Lower lobe of right lung (tissue), 2 donors: ENCODE measurements at regions not wholly inside any gene's neighbourhood (a gene's known extent, or its start where the extent isn't known, plus 50 kb on each side); places are given as distances from the start of the nearest gene placed in this dataset.

Experiments used
- ATAC-seq, 2 donors: fragments of 200-7000 bp; cut with Tn5 transposase; one replicate each; pipeline ENCODE4 v1.9.1; 2020 to 2022; ENCODE audit warnings: mild to moderate bottlenecking in 2 of 2, moderate library complexity in 2 of 2
- DNase-seq: peaks from one replicate; pipeline ENCODE4 v3.0.0-alpha.2; 2020
- H3K27ac ChIP-seq: fragments of 200-600 bp; one replicate; pipeline ENCODE4 v1.8.0; 2022
- H3K27me3 ChIP-seq: fragments of 200-600 bp; one replicate; pipeline ENCODE4 v1.8.0; 2022; ENCODE audit warnings: low read depth
- H3K36me3 ChIP-seq: fragments of 200-600 bp; one replicate; pipeline ENCODE4 v1.8.0; 2022; ENCODE audit warnings: mild to moderate bottlenecking
- H3K4me1 ChIP-seq: fragments of 200-600 bp; one replicate; pipeline ENCODE4 v1.8.0; 2022
- H3K4me3 ChIP-seq: fragments of 200-600 bp; one replicate; pipeline ENCODE4 v1.8.0; 2022; ENCODE audit warnings: mild to moderate bottlenecking
- H3K9me3 ChIP-seq: fragments of 200-600 bp; one replicate; pipeline ENCODE4 v1.8.0; 2022
- intact Hi-C: fragments of 100-400 bp; cut with DNase I; formaldehyde crosslinking; loops from one replicate; pipeline ENCODE4 v1.11.0; 2022
- TF ChIP-seq, protein P1 (sequence below): fragments of 200-600 bp; IDR thresholded peaks from one replicate; pipeline ENCODE4 v1.8.0; 2022; ENCODE audit warnings: antibody characterized with exemption, mild to moderate bottlenecking
- donor health status: DM: no; HTN: yes; CAD: no; lungs with severe emphysema.

DNA sequence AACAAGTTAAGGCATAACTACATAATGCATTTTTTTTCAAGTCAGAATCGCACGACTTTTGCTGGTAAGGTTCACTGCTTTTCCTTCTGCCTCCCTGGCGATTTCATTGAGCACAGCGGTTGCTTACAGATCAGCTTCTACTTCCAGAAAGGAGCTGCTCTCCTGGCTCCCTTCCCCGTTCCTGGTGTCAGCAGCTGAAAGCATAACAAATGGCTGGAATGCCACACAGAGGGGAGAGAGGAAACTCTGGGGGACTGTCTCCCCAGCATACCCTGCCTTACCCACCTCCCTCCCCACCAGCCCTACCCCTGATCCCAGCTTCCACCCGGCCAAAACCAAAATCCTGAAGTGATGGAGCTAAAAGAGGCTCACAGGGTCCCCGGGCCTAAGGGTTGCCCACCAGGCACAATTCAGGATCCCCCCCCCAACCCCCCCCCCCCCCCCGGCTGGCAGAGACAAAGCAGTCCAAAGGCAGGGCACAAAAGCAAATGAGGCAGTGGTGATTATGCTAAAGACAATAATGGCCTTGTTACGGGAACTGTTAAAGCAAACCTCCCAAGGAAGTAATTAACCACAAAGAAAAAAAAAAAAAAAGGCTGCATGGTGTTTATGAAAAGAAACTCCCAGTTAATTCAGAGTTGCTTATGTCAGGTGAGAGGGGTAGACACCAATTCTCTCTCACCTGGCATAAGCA, 126.1 kb upstream of the WWC1 start:
- Histone ChIP-seq H3K27ac (no peak overlapping the region), H3K4me1 (no peaks in the 10 kb centered on the region), H3K9me3 (no peaks in the 10 kb centered on the region), H3K4me3 (no peak overlapping the region), H3K27me3 (peaks cover 3% of the 10 kb centered on the region), H3K36me3 (no peaks in the 10 kb centered on the region)
- TF ChIP-seq, protein P1, sequence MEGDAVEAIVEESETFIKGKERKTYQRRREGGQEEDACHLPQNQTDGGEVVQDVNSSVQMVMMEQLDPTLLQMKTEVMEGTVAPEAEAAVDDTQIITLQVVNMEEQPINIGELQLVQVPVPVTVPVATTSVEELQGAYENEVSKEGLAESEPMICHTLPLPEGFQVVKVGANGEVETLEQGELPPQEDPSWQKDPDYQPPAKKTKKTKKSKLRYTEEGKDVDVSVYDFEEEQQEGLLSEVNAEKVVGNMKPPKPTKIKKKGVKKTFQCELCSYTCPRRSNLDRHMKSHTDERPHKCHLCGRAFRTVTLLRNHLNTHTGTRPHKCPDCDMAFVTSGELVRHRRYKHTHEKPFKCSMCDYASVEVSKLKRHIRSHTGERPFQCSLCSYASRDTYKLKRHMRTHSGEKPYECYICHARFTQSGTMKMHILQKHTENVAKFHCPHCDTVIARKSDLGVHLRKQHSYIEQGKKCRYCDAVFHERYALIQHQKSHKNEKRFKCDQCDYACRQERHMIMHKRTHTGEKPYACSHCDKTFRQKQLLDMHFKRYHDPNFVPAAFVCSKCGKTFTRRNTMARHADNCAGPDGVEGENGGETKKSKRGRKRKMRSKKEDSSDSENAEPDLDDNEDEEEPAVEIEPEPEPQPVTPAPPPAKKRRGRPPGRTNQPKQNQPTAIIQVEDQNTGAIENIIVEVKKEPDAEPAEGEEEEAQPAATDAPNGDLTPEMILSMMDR = no peak
- DNase-seq (no peak), ATAC-seq (no peak)
- intact Hi-C loops = no loop called here

DNA sequence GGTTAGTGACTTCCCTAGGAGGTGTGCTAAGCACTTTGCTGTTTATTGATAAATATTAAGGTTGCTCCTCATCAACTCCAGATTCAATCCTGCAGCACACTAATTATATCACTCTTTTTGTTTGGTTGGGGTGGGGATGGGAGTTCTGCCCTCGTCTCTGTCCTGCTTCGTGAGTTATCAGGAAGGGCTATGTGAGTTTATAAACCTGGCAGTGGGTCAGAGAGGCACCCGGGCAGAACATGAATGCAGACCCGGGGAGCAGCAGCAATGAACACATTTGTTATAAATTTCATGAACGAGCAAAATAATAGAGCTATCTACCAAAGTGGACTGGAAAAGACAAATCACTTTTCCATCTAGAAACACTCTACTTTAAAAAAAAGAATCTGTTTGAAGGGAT, 125.5 kb upstream of the WWC1 start:
- no peaks in the 10 kb centered on the region for H3K36me3 ChIP-seq
- no peaks in the 10 kb centered on the region for H3K9me3 ChIP-seq
- no peak for ATAC-seq
- no peak for DNase-seq
- H3K27ac ChIP-seq = no peak overlapping the region
- no peaks in the 10 kb centered on the region for H3K4me1 ChIP-seq
- TF ChIP-seq, protein P1 = no peak
- no peak overlapping the region for H3K4me3 ChIP-seq
- peaks cover 3% of the 10 kb centered on the region for H3K27me3 ChIP-seq
- intact Hi-C loops = no loop called here

DNA sequence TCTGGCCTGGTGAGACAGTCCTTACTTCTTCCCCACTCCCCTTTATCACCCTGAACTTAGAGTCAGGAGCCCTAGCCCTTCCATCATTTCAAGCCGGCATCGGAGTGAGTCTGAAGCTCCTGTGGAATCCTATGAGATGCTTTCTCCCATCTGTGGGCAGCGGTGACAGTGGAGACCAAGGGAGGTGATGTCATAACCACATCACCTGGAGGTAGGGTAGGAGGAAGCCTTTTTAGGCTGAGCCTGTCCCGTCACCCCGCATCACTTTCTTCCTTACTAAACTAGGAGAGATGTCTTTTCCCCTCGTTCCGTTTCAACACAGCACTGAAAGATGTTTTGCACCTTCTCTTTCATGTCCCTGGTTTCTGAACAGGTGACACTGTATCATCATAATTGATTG, 124.1 kb upstream of the WWC1 start:
- H3K27me3 ChIP-seq = peaks cover 3% of the 10 kb centered on the region
- no peaks in the 10 kb centered on the region for H3K36me3 ChIP-seq
- DNase-seq = no peak
- ATAC-seq = no peak
- no peaks in the 10 kb centered on the region for H3K9me3 ChIP-seq
- H3K4me3 ChIP-seq = no peak overlapping the region
- H3K4me1 ChIP-seq = no peaks in the 10 kb centered on the region
- intact Hi-C loops = no loop called here
- TF ChIP-seq, protein P1 = no peak
- H3K27ac ChIP-seq = no peak overlapping the region

DNA sequence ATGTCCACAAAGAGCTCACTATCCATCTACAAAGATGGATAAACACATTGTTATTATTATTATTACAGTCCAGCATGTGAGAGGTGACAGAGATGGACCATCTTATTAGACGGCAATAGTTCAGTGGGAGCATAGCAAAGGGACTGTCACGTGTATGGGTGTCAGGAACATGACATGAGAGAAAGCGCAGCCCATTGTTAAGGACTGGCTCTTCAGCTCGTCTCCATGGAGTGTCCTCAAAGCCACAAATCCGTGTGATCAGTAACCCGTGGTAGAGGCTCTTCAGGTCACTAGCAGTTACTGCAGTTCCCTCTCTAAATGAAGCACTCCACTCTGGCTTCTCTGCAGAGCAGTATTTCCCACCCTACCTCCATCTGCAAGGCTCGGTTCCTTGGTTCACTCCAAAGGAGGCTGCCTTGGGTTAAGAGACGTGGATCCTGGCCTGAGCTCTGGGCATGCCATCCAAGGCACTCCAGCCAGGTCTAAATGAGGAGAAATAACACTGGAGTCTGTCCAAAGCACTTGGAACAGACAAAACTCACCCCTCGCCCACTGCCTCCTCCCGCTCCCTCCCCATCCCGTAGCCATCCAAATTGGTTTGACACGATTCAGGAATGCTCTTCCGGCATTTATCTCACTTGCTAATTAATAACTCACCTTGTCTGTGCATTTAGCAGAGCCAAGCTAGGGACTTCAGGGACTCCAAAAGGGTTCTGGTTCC, 122.3 kb upstream of the WWC1 start:
- intact Hi-C loops = no loop called here
- no peaks in the 10 kb centered on the region for H3K9me3 ChIP-seq
- no peak overlapping the region for H3K4me3 ChIP-seq
- H3K36me3 ChIP-seq = no peaks in the 10 kb centered on the region
- H3K27me3 ChIP-seq = peaks cover 3% of the 10 kb centered on the region
- H3K27ac ChIP-seq = no peak overlapping the region
- ATAC-seq (no peak), DNase-seq (no peak)
- H3K4me1 ChIP-seq = no peaks in the 10 kb centered on the region
- TF ChIP-seq, protein P1 = no peak

DNA sequence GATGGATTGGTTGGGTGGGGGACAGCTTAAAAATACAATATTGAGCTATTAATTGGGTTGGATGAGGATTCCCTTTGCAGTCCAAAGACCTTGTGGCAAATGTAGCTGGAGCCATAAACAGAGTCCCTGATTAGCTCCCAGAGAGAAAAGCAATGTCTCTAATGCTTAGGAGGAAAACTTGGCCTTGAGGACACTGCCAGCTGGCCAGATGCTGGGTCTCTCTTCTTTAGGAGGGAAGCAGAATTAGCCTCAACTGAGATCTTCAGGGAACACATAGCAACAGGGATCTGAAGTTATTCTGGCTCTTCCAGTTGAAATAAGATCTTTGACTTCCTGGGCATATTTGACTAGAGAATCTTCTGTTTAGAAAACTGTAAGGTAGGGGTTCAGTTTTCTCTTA, 121.7 kb upstream of the WWC1 start:
- Histone ChIP-seq H3K27me3 (peaks cover 3% of the 10 kb centered on the region), H3K27ac (no peak overlapping the region), H3K9me3 (no peaks in the 10 kb centered on the region), H3K36me3 (no peaks in the 10 kb centered on the region), H3K4me3 (no peak overlapping the region), H3K4me1 (no peaks in the 10 kb centered on the region)
- ATAC-seq (no peak), DNase-seq (no peak)
- intact Hi-C loops = no loop called here
- TF ChIP-seq, protein P1 = no peak
